ENCODE measurements at regions not wholly inside any gene's neighbourhood (a gene's known extent, or its start where the extent isn't known, plus 50 kb on each side); places are given as distances from the start of the nearest gene placed in this dataset.

GRCh38 chr3:82505079-82505756 lies 743.8 kb upstream of the GBE1 start:
- no peak for TF ChIP-seq ISL1 (CRISPR knock-in tag; IDR thresholded peaks at IDR 0.05)
- no peak for TF ChIP-seq CSRNP3 (CRISPR knock-in tag; IDR thresholded peaks at IDR 0.05)
- TF ChIP-seq ZFP30 (CRISPR knock-in tag; IDR thresholded peaks at IDR 0.05) = no peak
- no peak for TF ChIP-seq TSHZ2 (CRISPR knock-in tag; IDR thresholded peaks at IDR 0.05)
- TF ChIP-seq RARB (CRISPR knock-in tag; IDR thresholded peaks at IDR 0.05) = no peak
- TF ChIP-seq BACH2 (CRISPR knock-in tag; IDR thresholded peaks at IDR 0.05; ENCODE audit: borderline replicate concordance) = no peak
- no peak for TF ChIP-seq POU6F1 (CRISPR knock-in tag; IDR thresholded peaks at IDR 0.05; ENCODE audit: borderline replicate concordance, low read depth)
- TF ChIP-seq, protein P1, sequence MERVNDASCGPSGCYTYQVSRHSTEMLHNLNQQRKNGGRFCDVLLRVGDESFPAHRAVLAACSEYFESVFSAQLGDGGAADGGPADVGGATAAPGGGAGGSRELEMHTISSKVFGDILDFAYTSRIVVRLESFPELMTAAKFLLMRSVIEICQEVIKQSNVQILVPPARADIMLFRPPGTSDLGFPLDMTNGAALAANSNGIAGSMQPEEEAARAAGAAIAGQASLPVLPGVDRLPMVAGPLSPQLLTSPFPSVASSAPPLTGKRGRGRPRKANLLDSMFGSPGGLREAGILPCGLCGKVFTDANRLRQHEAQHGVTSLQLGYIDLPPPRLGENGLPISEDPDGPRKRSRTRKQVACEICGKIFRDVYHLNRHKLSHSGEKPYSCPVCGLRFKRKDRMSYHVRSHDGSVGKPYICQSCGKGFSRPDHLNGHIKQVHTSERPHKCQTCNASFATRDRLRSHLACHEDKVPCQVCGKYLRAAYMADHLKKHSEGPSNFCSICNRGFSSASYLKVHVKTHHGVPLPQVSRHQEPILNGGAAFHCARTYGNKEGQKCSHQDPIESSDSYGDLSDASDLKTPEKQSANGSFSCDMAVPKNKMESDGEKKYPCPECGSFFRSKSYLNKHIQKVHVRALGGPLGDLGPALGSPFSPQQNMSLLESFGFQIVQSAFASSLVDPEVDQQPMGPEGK (CRISPR knock-in tag; IDR thresholded peaks at IDR 0.05; ENCODE audit: borderline replicate concordance) = no peak
- no peak for TF ChIP-seq ZFP3 (CRISPR knock-in tag; IDR thresholded peaks at IDR 0.05)
- ATAC-seq = no peak

DNA sequence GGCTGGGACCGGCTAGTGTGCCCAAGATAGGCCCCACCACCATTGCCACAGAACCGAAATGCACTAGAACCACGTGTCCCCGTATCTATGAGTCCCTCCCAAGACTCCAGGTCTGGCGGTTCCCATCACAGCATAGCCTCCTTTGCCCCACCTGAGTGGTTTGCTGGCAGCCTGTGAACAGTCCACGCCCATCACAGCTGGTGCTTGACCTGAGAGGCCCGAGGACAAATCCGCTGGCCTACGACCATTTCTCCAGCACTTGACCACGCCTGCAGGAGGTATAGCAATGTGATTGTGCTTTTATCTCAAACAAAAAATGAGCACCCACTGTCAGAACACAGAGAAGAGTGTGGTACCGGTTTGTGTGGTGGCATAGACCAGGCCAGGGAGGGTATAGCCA lies 736.7 kb upstream of the GBE1 start:
- TF ChIP-seq POU6F1 (CRISPR knock-in tag; IDR thresholded peaks at IDR 0.05; ENCODE audit: borderline replicate concordance, low read depth) = no peak
- no peak for TF ChIP-seq GLIS3 (CRISPR knock-in tag; IDR thresholded peaks at IDR 0.05)
- no peak for TF ChIP-seq ZNF565 (CRISPR knock-in tag; conservative IDR thresholded peaks at IDR 0.05; ENCODE audit: low read depth)
- TF ChIP-seq ZFP3 (CRISPR knock-in tag; IDR thresholded peaks at IDR 0.05) = no peak
- TF ChIP-seq, protein P1 (CRISPR knock-in tag; IDR thresholded peaks at IDR 0.05; ENCODE audit: borderline replicate concordance) = no peak
- no peak for TF ChIP-seq TSHZ2 (CRISPR knock-in tag; IDR thresholded peaks at IDR 0.05)
- no peak for TF ChIP-seq ZFP30 (CRISPR knock-in tag; IDR thresholded peaks at IDR 0.05)
- TF ChIP-seq RARB (CRISPR knock-in tag; IDR thresholded peaks at IDR 0.05) = no peak
- no peak for TF ChIP-seq BACH2 (CRISPR knock-in tag; IDR thresholded peaks at IDR 0.05; ENCODE audit: borderline replicate concordance)
- no peak for TF ChIP-seq OSR1 (CRISPR knock-in tag; IDR thresholded peaks at IDR 0.05)
- no peak for TF ChIP-seq CREB5 (CRISPR knock-in tag; IDR thresholded peaks at IDR 0.05; ENCODE audit: low read depth)
- no peak for TF ChIP-seq CSDC2 (CRISPR knock-in tag; IDR thresholded peaks at IDR 0.05)
- TF ChIP-seq ZNF8 (CRISPR knock-in tag; IDR thresholded peaks at IDR 0.05) = no peak
- TF ChIP-seq TOX (CRISPR knock-in tag; IDR thresholded peaks at IDR 0.05; ENCODE audit: borderline replicate concordance) = no peak
- no peak for TF ChIP-seq ZNF70 (CRISPR knock-in tag; IDR thresholded peaks at IDR 0.05)
- no peak for TF ChIP-seq TCF4 (CRISPR knock-in tag; IDR thresholded peaks at IDR 0.05; ENCODE audit: borderline replicate concordance)
- ATAC-seq = no peak
